Epithelial cell of proximal tubule (primary cell): ENCODE measurements at regions not wholly inside any gene's neighbourhood (a gene's known extent, or its start where the extent isn't known, plus 50 kb on each side); places are given as distances from the start of the nearest gene placed in this dataset.

Experiments used
- DNase-seq: peaks from one replicate; pipeline ENCODE4 v3.0.0-alpha.2; 2011; ENCODE audit warnings: low read depth
- H3K4me3 ChIP-seq: 2 replicates; pipeline ENCODE4 v1.5.1; 2011; ENCODE audit warnings: low read depth, mild to moderate bottlenecking, low read length
- TF ChIP-seq, protein P1 (sequence below): conservative IDR thresholded peaks from 2 replicates; pipeline ENCODE4 v1.5.1; 2012; ENCODE audit warnings: low read depth, mild to moderate bottlenecking, low read length

DNA sequence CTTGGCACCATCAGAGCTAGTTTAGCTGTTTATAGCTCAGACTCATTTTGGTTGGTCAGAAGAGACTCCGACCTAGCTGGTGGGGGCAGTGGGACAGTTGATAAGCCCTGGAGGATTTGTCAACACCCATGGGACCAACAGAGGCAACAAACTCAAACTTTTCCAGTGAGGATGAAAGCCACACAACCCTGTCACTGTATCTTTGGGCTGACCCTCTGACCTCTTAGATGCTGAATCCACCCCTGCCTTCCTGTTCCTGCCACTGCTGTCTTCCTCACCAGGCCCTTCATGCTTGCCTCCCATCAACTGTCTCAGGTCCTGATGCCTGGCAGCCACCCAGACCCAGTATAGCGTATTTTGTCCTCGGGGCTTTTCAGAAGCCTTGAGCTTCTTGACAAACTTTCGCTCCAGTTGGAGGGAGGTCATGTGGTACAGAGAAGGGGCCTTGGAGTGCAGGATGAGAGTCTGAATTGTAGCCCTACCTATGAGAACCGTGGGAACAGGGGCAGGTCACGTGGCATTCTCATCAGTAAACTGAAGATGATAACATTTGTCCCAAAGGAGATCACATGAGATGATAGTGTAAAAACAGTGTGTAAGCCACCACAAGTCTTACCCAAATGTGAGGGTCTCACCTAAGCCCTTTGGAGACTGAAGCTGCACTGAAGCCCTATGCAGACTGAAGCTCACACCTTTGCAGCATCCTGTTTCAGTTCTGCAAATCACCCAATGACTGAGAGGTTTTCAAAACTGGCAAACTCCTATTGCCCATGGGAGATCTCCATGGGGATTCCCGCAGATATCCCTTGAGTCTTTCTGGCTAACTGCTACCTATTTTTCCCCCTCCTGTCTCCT is 72.0 kb upstream of the F13A1 start:
- TF ChIP-seq, protein P1, sequence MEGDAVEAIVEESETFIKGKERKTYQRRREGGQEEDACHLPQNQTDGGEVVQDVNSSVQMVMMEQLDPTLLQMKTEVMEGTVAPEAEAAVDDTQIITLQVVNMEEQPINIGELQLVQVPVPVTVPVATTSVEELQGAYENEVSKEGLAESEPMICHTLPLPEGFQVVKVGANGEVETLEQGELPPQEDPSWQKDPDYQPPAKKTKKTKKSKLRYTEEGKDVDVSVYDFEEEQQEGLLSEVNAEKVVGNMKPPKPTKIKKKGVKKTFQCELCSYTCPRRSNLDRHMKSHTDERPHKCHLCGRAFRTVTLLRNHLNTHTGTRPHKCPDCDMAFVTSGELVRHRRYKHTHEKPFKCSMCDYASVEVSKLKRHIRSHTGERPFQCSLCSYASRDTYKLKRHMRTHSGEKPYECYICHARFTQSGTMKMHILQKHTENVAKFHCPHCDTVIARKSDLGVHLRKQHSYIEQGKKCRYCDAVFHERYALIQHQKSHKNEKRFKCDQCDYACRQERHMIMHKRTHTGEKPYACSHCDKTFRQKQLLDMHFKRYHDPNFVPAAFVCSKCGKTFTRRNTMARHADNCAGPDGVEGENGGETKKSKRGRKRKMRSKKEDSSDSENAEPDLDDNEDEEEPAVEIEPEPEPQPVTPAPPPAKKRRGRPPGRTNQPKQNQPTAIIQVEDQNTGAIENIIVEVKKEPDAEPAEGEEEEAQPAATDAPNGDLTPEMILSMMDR: no peak
- no peak for DNase-seq

DNA sequence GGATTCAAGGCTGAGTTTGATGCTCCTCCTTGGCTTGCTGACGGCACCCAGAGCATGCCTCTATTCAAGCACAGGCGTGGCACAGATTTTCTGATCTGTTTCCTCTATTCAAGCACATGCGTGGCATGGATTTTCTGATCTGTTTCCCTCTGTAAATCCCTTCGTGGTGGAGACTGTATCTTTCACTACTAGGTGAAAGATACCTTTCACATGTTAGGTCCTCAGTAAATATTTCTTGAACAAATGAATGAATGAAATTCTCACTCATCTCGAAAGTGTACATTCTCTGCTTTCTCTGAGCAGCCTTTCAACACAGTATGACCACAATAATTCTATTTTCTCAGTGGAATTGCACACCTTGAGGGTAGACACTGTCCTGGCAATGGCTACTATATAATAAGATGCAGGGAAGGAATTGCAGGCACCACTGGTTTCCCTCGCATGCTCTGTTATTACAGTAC is 72.6 kb upstream of the F13A1 start:
- no peak for DNase-seq
- TF ChIP-seq, protein P1: no peak
- H3K4me3 ChIP-seq: no peak overlapping the region

More for the DNA sequence above, 72.0 kb upstream of the F13A1 start:
- H3K4me3 ChIP-seq: no peak overlapping the region

DNA sequence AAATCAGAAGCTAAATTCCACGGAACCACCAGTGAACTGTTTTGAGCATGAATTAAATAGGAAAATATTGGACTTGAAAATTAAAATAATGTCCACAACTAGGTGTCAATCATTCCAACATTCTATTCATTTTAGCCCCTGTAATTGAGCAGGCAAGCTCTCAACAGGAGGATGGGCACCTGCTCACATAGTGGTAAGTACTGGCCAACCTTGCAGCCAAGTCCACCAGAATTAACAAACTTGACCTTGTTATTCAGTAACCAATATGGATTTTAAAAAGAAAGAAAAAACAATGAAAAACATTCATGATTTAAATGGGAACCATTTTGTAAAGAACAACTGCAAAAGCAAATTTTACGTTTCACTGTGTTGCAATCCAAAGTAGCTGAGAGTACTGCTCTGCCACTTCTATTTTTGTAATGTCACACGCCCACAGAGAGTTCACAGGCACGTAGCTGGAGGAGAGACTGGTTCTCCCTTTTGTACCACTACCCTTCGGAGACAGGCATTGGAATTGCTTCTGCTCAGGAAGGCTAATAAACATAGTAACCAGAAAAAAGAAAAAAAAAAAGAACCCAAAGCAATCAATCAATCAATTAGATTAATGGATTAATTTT is 75.2 kb upstream of the F13A1 start:
- TF ChIP-seq, protein P1: no peak
- no peak overlapping the region for H3K4me3 ChIP-seq
- no peak for DNase-seq

DNA sequence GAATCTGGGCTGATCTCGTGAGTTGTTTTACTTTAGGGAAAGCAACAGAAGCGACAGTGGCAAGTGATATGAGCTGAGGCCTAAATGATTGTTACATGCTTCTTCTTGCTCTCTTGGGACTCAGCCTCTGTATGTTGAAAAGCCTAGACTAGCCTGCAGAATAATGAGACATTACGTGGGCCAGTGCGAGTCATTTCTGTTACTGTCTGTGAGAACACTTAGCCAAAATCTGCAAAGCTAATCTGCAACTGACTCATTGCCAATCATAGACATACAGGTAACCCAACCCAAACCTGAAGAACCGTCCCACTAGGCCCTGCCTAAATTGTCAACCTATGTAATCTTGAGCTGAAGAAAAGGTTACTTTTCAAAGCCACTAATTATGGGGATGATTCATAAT is 77.4 kb upstream of the F13A1 start:
- DNase-seq: no peak
- TF ChIP-seq, protein P1: no peak
- no peak overlapping the region for H3K4me3 ChIP-seq

DNA sequence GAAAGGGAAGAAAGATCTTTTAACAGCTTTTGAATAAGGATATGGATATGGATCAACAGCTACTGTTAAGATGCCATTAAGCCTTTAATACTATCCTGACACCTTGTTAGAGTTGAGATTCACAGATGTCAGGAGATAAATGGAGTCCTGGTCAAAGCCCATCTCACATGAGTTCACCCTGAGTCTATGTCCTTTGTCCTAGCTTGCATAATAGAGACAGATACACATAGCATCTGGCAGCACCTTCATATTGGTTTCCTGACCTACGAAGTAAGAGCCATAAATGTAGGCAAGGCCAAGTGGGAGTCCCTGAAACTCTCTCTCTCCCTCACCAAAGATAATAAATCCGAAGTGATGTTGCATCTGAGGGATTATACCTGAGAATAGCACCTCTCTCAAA is 79.1 kb upstream of the F13A1 start:
- TF ChIP-seq, protein P1: no peak
- no peak overlapping the region for H3K4me3 ChIP-seq
- DNase-seq: no peak

DNA sequence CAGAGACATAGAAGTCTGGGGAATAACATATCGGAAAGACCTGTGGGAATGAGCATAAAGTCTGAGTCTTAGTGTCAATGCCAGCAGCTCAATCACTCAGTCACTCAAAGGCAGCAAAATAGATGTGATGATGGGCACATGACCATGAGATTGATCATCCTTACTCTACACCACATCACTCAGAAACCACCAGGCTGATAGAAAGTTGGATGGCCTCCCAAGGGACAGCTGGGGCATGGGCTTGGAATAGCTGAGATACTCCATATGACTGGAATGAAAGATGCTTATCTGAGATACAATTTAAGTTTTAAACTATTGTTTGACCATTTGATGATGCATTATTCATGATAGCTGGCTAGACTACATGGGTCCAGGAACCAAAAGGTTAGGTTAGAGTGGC is 80.9 kb upstream of the F13A1 start:
- no peak overlapping the region for H3K4me3 ChIP-seq
- no peak for DNase-seq
- TF ChIP-seq, protein P1: no peak
